CD14-positive monocyte (primary cell): ENCODE measurements at regions not wholly inside any gene's neighbourhood (a gene's known extent, or its start where the extent isn't known, plus 50 kb on each side); places are given as distances from the start of the nearest gene placed in this dataset.

Experiments
- DNase-seq, 3 donors: peaks; one replicate each; pipeline ENCODE4 v3.0.0-alpha.2; 2011 to 2022
- H2AFZ ChIP-seq: 2 replicates; pipeline ENCODE4 v1.6.0; 2012; ENCODE audit warnings: mild to moderate bottlenecking, low read depth, low read length, inconsistent platforms; ENCODE audit not compliant: insufficient read depth, poor library complexity, severe bottlenecking
- H3K27ac ChIP-seq, 2 donors: 1 replicate in 1 of 2; 2 replicates in 1 of 2; pipeline ENCODE4 v1.5.1; 2012 to 2013; ENCODE audit warnings: low read length in 2 of 2, control low read depth in 1 of 2, inconsistent platforms in 1 of 2, low read depth in 1 of 2, mild to moderate bottlenecking in 1 of 2
- H3K27me3 ChIP-seq, 2 donors: one replicate each; pipeline versions ENCODE4 v1.6.0 to v1.6.1; 2011 to 2013; ENCODE audit warnings: low read length in 2 of 2; ENCODE audit not compliant: control insufficient read depth in 2 of 2, insufficient read depth in 2 of 2
- H3K36me3 ChIP-seq, 2 donors: replicated peaks in 1 of 2; 1 replicate in 1 of 2; 2 replicates in 1 of 2; pipeline versions ENCODE4 v1.5.1 to v1.6.1; 2012 to 2013; ENCODE audit warnings: low read length in 2 of 2, control low read depth in 1 of 2, inconsistent platforms in 1 of 2, mild to moderate bottlenecking in 1 of 2; ENCODE audit not compliant: insufficient read depth in 2 of 2, control insufficient read depth in 1 of 2
- H3K4me1 ChIP-seq, 2 donors: 1 replicate in 1 of 2; 2 replicates in 1 of 2; pipeline versions ENCODE4 v1.5.1 to v1.6.1; 2012 to 2013; ENCODE audit warnings: low read length in 2 of 2, control low read depth in 1 of 2, inconsistent platforms in 1 of 2, mild to moderate bottlenecking in 1 of 2, moderate library complexity in 1 of 2; ENCODE audit not compliant: insufficient read depth in 2 of 2, control insufficient read depth in 1 of 2
- H3K4me2 ChIP-seq: replicated peaks from 2 replicates; pipeline ENCODE3; 2012; ENCODE audit warnings: low read length, moderate library complexity, mild to moderate bottlenecking; ENCODE audit not compliant: poor library complexity, severe bottlenecking; ENCODE audit errors: extremely low read depth
- H3K4me3 ChIP-seq, 3 experiments: fragments of 200-600 bp in 1 of 3; sonication (generic) in 1 of 3; replicated peaks in 1 of 3; 1 replicate in 2 of 3; 2 replicates in 1 of 3; pipeline ENCODE4 v1.5.1; 2011 to 2013; ENCODE audit warnings: low read length in 3 of 3, mild to moderate bottlenecking in 3 of 3, control low read depth in 2 of 3, low read depth in 2 of 3, inconsistent platforms in 1 of 3, moderate library complexity in 1 of 3
- H3K79me2 ChIP-seq: 2 replicates; pipeline ENCODE4 v1.6.0; 2012; ENCODE audit warnings: mild to moderate bottlenecking, control low read depth, inconsistent platforms, low read length, moderate library complexity; ENCODE audit not compliant: insufficient read depth
- H3K9ac ChIP-seq: 2 replicates; pipeline ENCODE4 v1.6.0; 2017; ENCODE audit warnings: low read length, mild to moderate bottlenecking; ENCODE audit not compliant: insufficient read depth, poor library complexity, severe bottlenecking
- H3K9me3 ChIP-seq, 2 donors: replicated peaks in 1 of 2; 1 replicate in 1 of 2; 2 replicates in 1 of 2; pipeline versions ENCODE4 v1.5.1 to v1.6.1; 2012 to 2013; ENCODE audit warnings: low read length in 2 of 2, control low read depth in 1 of 2; ENCODE audit not compliant: control insufficient read depth in 1 of 2, insufficient read depth in 1 of 2
- H4K20me1 ChIP-seq: 2 replicates; pipeline ENCODE4 v1.6.0; 2012; ENCODE audit warnings: mild to moderate bottlenecking, low read length, control low read depth, moderate library complexity; ENCODE audit not compliant: insufficient read depth
- H3K27ac Mint-ChIP-seq, 7 donors: one replicate each; pipeline ENCODE4 v1.8.0; 2020; ENCODE audit warnings: mild to moderate bottlenecking in 7 of 7, mixed read lengths in 7 of 7, moderate library complexity in 6 of 7, inconsistent platforms in 2 of 7
- H3K27me3 Mint-ChIP-seq, 3 donors: one replicate each; pipeline ENCODE4 v1.8.0; 2021 to 2022; ENCODE audit warnings: low read depth in 3 of 3, mild to moderate bottlenecking in 3 of 3, mixed read lengths in 3 of 3, moderate library complexity in 3 of 3, inconsistent platforms in 1 of 3
- H3K36me3 Mint-ChIP-seq, 2 donors: one replicate each; pipeline ENCODE4 v1.8.0; 2020; ENCODE audit warnings: mixed read lengths in 2 of 2, inconsistent platforms in 1 of 2, mild to moderate bottlenecking in 1 of 2
- H3K4me1 Mint-ChIP-seq: one replicate; pipeline ENCODE4 v1.8.0; 2020; ENCODE audit warnings: mild to moderate bottlenecking, mixed read lengths
- H3K4me3 Mint-ChIP-seq, 2 donors: one replicate each; pipeline ENCODE4 v1.8.0; 2020; ENCODE audit warnings: mild to moderate bottlenecking in 2 of 2, mixed read lengths in 2 of 2, moderate library complexity in 1 of 2
- H3K9me3 Mint-ChIP-seq, 7 donors: one replicate each; pipeline ENCODE4 v1.8.0; 2020 to 2022; ENCODE audit warnings: mixed read lengths in 7 of 7, mild to moderate bottlenecking in 6 of 7, moderate library complexity in 6 of 7, inconsistent platforms in 2 of 7
- WGBS: methylation state at CpG from one replicate; pipeline ENCODE4 v1.1.5; 2013; ENCODE audit warnings: missing lambda C conversion rate; ENCODE audit not compliant: insufficient coverage; 5-methylcytosine and 5-hydroxymethylcytosine counted together
- intact Hi-C, 2 donors: fragments of 100-400 bp; cut with micrococcal nuclease; formaldehyde crosslinking; loops; one replicate each; pipeline versions ENCODE4 v1.15.0 to v1.15.1; 2023
- TF ChIP-seq, protein P1 (sequence below): fragments of 200-600 bp; IDR thresholded peaks from one replicate; pipeline ENCODE4 v1.8.0; 2022; ENCODE audit warnings: antibody characterized with exemption, mild to moderate bottlenecking

DNA sequence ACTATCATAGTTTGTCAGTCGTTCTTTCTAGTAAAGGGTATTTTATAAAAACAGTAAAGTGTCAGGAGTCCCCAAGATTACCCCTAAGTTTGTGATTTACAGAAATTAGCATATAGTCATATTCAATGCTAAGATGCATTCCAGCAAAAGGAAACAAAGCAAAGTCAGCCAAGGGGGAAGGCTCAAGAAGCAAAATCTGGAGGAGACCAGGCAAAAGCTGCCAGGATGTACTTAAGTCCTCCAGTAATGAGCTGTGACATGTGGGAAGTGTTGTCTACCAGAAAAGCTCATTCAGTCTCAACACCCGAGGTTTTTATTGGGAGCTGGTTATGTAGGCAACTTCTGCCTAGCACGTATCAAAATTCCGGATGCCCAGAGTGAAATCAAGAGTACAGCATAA, 373.4 kb upstream of the TMPRSS15 start:
- Histone ChIP-seq H3K79me2 (no peaks in the 10 kb centered on the region), H3K27ac (no peak overlapping the region), H3K4me2 (no peak overlapping the region), H3K4me3 (no peak overlapping the region), H4K20me1 (no peaks in the 10 kb centered on the region), H3K4me1 (no peaks in the 10 kb centered on the region), H2AFZ (no peak overlapping the region), H3K27me3 (no peaks in the 10 kb centered on the region), H3K9me3 (peaks cover 11% of the 10 kb centered on the region in 2 donors), H3K9ac (no peak overlapping the region), H3K36me3 (no peaks in the 10 kb centered on the region)
- Mint-ChIP-seq H3K4me1 (no peaks in the 10 kb centered on the region), H3K27me3 (no peaks in the 10 kb centered on the region), H3K9me3 (peaks cover 0 to 9% (median 4%) of the 10 kb centered on the region in 7 donors), H3K27ac (no peak overlapping the region), H3K36me3 (no peaks in the 10 kb centered on the region), H3K4me3 (no peak overlapping the region)
- no peak for DNase-seq
- intact Hi-C loops, result no loop called here
- TF ChIP-seq, protein P1, sequence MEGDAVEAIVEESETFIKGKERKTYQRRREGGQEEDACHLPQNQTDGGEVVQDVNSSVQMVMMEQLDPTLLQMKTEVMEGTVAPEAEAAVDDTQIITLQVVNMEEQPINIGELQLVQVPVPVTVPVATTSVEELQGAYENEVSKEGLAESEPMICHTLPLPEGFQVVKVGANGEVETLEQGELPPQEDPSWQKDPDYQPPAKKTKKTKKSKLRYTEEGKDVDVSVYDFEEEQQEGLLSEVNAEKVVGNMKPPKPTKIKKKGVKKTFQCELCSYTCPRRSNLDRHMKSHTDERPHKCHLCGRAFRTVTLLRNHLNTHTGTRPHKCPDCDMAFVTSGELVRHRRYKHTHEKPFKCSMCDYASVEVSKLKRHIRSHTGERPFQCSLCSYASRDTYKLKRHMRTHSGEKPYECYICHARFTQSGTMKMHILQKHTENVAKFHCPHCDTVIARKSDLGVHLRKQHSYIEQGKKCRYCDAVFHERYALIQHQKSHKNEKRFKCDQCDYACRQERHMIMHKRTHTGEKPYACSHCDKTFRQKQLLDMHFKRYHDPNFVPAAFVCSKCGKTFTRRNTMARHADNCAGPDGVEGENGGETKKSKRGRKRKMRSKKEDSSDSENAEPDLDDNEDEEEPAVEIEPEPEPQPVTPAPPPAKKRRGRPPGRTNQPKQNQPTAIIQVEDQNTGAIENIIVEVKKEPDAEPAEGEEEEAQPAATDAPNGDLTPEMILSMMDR, result no peak
- WGBS, result 100% methylated on average over 2 of the region's 4 CpGs

DNA sequence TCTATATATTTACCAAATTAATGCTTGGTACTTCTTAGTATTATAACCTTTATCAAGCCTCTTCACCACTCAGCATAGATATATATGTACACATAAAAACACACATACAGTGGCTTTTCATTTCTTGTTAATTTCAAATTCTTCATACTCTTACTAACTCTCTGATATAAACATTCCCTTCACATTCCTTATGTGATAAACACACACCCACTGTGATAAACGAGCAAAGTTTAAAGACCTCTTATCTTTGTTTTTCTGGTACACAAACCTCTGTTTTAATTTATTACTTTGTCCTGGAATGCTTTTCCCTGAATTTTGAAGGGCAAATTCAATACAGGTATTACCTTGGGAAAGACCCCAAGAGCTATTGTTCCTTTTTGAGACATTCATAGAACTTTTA, 379.1 kb upstream of the TMPRSS15 start:
- intact Hi-C loops, result no loop called here
- no peaks in the 10 kb centered on the region for H3K36me3 Mint-ChIP-seq
- Histone ChIP-seq H3K4me1 (no peaks in the 10 kb centered on the region), H2AFZ (no peak overlapping the region), H3K36me3 (no peaks in the 10 kb centered on the region), H3K27me3 (no peaks in the 10 kb centered on the region), H3K4me2 (no peak overlapping the region), H4K20me1 (no peaks in the 10 kb centered on the region), H3K9me3 (peaks cover 5 to 12% of the 10 kb centered on the region in 2 donors), H3K4me3 (no peak overlapping the region), H3K79me2 (no peaks in the 10 kb centered on the region), H3K27ac (no peak overlapping the region), H3K9ac (no peak overlapping the region)
- no peak overlapping the region for H3K4me3 Mint-ChIP-seq
- no peak for DNase-seq
- TF ChIP-seq, protein P1, result no peak
- peaks cover 0 to 7% (median 4%) of the 10 kb centered on the region in 7 donors for H3K9me3 Mint-ChIP-seq
- WGBS, result no CpG with 5 or more reads among the region's 1 CpG
- H3K4me1 Mint-ChIP-seq, result no peaks in the 10 kb centered on the region
- no peak overlapping the region for H3K27ac Mint-ChIP-seq
- peaks cover 0 to 1% (median 0%) of the 10 kb centered on the region in 3 donors for H3K27me3 Mint-ChIP-seq
